SU-DHL-6 (cell line): ENCODE measurements at regions not wholly inside any gene's neighbourhood (a gene's known extent, or its start where the extent isn't known, plus 50 kb on each side); places are given as distances from the start of the nearest gene placed in this dataset.
"Not testable (repeated sequence)": the region's sequence is repeated elsewhere in the genome, so short reads cannot be mapped to it uniquely, and the experiment has no call there.

Experiments used
- H2AFZ ChIP-seq: fragments of 200-600 bp; sonication (generic); 2 replicates; pipeline ENCODE4 v1.6.1; 2014; ENCODE audit warnings: low read depth, mild to moderate bottlenecking, moderate library complexity, mixed read lengths, antibody characterized with exemption, low read length; ENCODE audit not compliant: severe bottlenecking
- H3F3A ChIP-seq: fragments of 200-600 bp; shearing (Covaris generic); 2 replicates; pipeline ENCODE4 v1.6.0; 2016; ENCODE audit warnings: antibody characterized with exemption, mild to moderate bottlenecking; ENCODE audit not compliant: insufficient read depth
- H3K27ac ChIP-seq: fragments of 200-600 bp; sonication (generic); 2 replicates; pipeline ENCODE4 v1.5.1; 2016; ENCODE audit warnings: low read depth, mild to moderate bottlenecking, low read length, moderate library complexity, mixed read lengths
- H3K27me3 ChIP-seq: fragments of 200-600 bp; sonication (generic), shearing (Covaris generic); 2 replicates; pipeline ENCODE4 v1.6.0; 2014; ENCODE audit warnings: mild to moderate bottlenecking, low read length
- H3K36me3 ChIP-seq: fragments of 200-600 bp; sonication (generic); 2 replicates; pipeline ENCODE4 v1.6.1; 2014; ENCODE audit warnings: mild to moderate bottlenecking, low read length, mixed read lengths
- H3K4me2 ChIP-seq: fragments of 300-600, 200-600 bp; shearing (Covaris generic), sonication (generic); 2 replicates; pipeline ENCODE4 v1.6.0; 2014; ENCODE audit warnings: low read length, low read depth, mild to moderate bottlenecking; ENCODE audit not compliant: poor library complexity, severe bottlenecking
- H3K4me3 ChIP-seq: fragments of 200-600 bp; sonication (generic); 2 replicates; pipeline ENCODE4 v1.5.1; 2014; ENCODE audit warnings: antibody characterized with exemption, low read length, mild to moderate bottlenecking, mixed read lengths; ENCODE audit not compliant: insufficient read depth, poor library complexity, severe bottlenecking
- H3K79me2 ChIP-seq: fragments of 200-600 bp; sonication (generic); 2 replicates; pipeline ENCODE4 v1.6.1; 2014; ENCODE audit warnings: mild to moderate bottlenecking, low read length, moderate library complexity; ENCODE audit not compliant: insufficient read depth
- H3K9ac ChIP-seq: fragments of 200-600 bp; sonication (generic); 2 replicates; pipeline ENCODE4 v1.7.0; 2014; ENCODE audit warnings: mild to moderate bottlenecking, low read length
- H3K9me2 ChIP-seq: fragments of 200-600 bp; sonication (generic); replicated peaks from 2 replicates; pipeline ENCODE4 v1.6.1; 2014; ENCODE audit warnings: low read length; ENCODE audit not compliant: insufficient read depth
- H3K9me3 ChIP-seq: fragments of 200-600 bp; sonication (generic); 2 replicates; pipeline ENCODE4 v1.6.1; 2014; ENCODE audit warnings: low read length, mixed read lengths; ENCODE audit not compliant: insufficient read depth
- H4K20me1 ChIP-seq: fragments of 200-600 bp; sonication (generic); 2 replicates; pipeline ENCODE4 v1.6.1; 2014; ENCODE audit warnings: low read depth, mild to moderate bottlenecking, antibody characterized with exemption, low read length, moderate library complexity, mixed read lengths
- CTCF ChIP-seq: fragments of 200-600 bp; sonication (generic); IDR thresholded peaks from one replicate; pipeline ENCODE4 v1.5.1; 2017; ENCODE audit warnings: antibody characterized with exemption, mild to moderate bottlenecking, low read length, moderate library complexity; ENCODE audit not compliant: insufficient read depth, poor library complexity, severe bottlenecking
- EZH2phosphoT487 ChIP-seq: fragments of 200-600 bp; sonication (generic), shearing (Covaris generic); conservative IDR thresholded peaks from 2 replicates; pipeline ENCODE4 v1.6.1; 2018; ENCODE audit warnings: mild to moderate bottlenecking, antibody characterized with exemption, low read length, moderate library complexity, mixed read lengths

- Histone ChIP-seq H3K79me2 (no peaks in the 10 kb centered on the region), H2AFZ (no peak overlapping the region), H4K20me1 (no peaks in the 10 kb centered on the region), H3K4me2 (no peak overlapping the region), H3K36me3 (no peaks in the 10 kb centered on the region), H3K27me3 (no peaks in the 10 kb centered on the region), H3F3A (no peaks in the 10 kb centered on the region), H3K9me3 (no peaks in the 10 kb centered on the region), H3K9me2 (no peaks in the 10 kb centered on the region), H3K9ac (no peak overlapping the region), H3K4me3 (no peak overlapping the region), H3K27ac (no peak overlapping the region)
- TF ChIP-seq CTCF (no peak), EZH2phosphoT487 (no peak)
These were observed 304.9 kb upstream of the USP24 start for GRCh38 chr1:55519937-55520683.

- Histone ChIP-seq H3K9me3 (no peaks in the 10 kb centered on the region), H3K27ac (no peak overlapping the region), H3F3A (no peaks in the 10 kb centered on the region)
These were observed 304.1 kb upstream of the USP24 start for GRCh38 chr1:55519276-55519675.

GRCh38 chr1:55517036-55517435 lies 301.9 kb upstream of the USP24 start:
- Histone ChIP-seq H4K20me1 (no peaks in the 10 kb centered on the region), H3K36me3 (no peaks in the 10 kb centered on the region), H2AFZ (no peak overlapping the region), H3K4me3 (no peak overlapping the region), H3K9me3 (no peaks in the 10 kb centered on the region), H3K27ac (no peak overlapping the region), H3K27me3 (no peaks in the 10 kb centered on the region), H3K4me2 (no peak overlapping the region), H3K79me2 (no peaks in the 10 kb centered on the region), H3K9ac (no peak overlapping the region), H3F3A (no peaks in the 10 kb centered on the region), H3K9me2 (no peaks in the 10 kb centered on the region)
- TF ChIP-seq CTCF (no peak), EZH2phosphoT487 (no peak)

More at GRCh38 chr1:55519276-55519675, 304.1 kb upstream of the USP24 start:
- Histone ChIP-seq H3K9ac (no peak overlapping the region), H3K36me3 (no peaks in the 10 kb centered on the region), H3K4me3 (no peak overlapping the region), H2AFZ (no peak overlapping the region), H3K79me2 (no peaks in the 10 kb centered on the region), H3K27me3 (no peaks in the 10 kb centered on the region), H3K4me2 (no peak overlapping the region), H4K20me1 (no peaks in the 10 kb centered on the region), H3K9me2 (no peaks in the 10 kb centered on the region)
- TF ChIP-seq CTCF = no peak
- no peak for TF ChIP-seq EZH2phosphoT487

- H3K27me3 ChIP-seq, H3F3A ChIP-seq, H3K36me3 ChIP-seq, H3K27ac ChIP-seq, H2AFZ ChIP-seq, H3K79me2 ChIP-seq, H3K4me2 ChIP-seq, H4K20me1 ChIP-seq, H3K4me3 ChIP-seq, H3K9me2 ChIP-seq, H3K9ac ChIP-seq, H3K9me3 ChIP-seq: not testable (repeated sequence)
These were observed 299.4 kb upstream of the USP24 start for GRCh38 chr1:55514571-55514970.
